Dendritic cell treated with granulocyte-macrophage colony-stimulating factor and Interleukin-4, amounts not matched to agents 40 ng/mL and 50 ng/mL, for 4 days (primary cell): ENCODE measurements at regions not wholly inside any gene's neighbourhood (a gene's known extent, or its start where the extent isn't known, plus 50 kb on each side); places are given as distances from the start of the nearest gene placed in this dataset.

Experiments
- H3K27ac Mint-ChIP-seq: one replicate; pipeline ENCODE4 v1.8.0; 2022; ENCODE audit warnings: mild to moderate bottlenecking, mixed read lengths
- H3K27me3 Mint-ChIP-seq: one replicate; pipeline ENCODE4 v1.8.0; 2022; ENCODE audit warnings: mild to moderate bottlenecking, mixed read lengths
- H3K36me3 Mint-ChIP-seq: one replicate; pipeline ENCODE4 v1.8.0; 2022; ENCODE audit warnings: low read depth, mixed read lengths
- H3K4me1 Mint-ChIP-seq: one replicate; pipeline ENCODE4 v1.8.0; 2022; ENCODE audit warnings: low read depth, mixed read lengths
- H3K4me3 Mint-ChIP-seq: one replicate; pipeline ENCODE4 v1.8.0; 2022; ENCODE audit warnings: mild to moderate bottlenecking, moderate library complexity, mixed read lengths
- H3K9me3 Mint-ChIP-seq: one replicate; pipeline ENCODE4 v1.8.0; 2022; ENCODE audit warnings: mixed read lengths
- intact Hi-C: fragments of 100-400 bp; cut with micrococcal nuclease; formaldehyde crosslinking; loops from one replicate; pipeline ENCODE4 v1.15.0; 2022

DNA sequence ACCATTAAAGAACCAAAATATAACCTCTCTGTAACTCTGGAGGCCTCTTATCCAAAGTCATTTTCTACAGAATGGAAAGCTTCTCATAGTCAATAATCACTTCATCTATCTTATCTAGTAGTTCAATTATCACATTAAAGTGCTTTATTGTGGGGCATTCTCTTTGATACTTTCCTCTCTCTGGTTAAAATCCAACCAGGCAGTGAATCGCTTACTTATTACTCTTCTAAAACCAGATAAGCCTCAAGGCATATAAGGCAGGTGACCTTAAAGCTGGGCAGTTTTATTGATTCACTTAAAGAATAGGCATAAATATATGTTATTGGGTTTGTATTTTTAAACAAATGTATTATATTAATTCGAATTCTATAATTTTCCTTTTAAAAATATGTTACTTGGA lies 2162.1 kb upstream of the TENM3 start:
- Mint-ChIP-seq H3K4me3 (no peak overlapping the region), H3K4me1 (no peaks in the 10 kb centered on the region), H3K27ac (no peak overlapping the region), H3K27me3 (no peaks in the 10 kb centered on the region), H3K9me3 (no peaks in the 10 kb centered on the region), H3K36me3 (no peaks in the 10 kb centered on the region)
- intact Hi-C loops, result no loop called here

DNA sequence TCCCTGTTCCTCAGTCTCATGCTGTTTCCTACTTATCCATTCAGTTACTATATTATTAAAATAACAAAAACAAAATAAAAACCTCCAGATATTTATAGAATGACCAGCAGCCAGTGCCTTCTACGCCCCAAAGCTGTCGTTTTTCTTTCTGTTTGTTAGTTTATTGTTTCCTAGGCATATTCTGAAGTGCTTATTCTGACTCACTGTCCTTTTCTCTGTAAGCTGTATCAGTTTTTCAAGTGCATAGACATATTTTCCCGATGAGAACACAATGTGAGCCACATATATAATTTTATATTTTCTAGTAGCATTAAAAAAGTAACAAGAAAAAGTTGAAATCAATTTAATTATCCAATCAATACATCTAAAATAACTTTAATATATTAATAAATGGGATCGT lies 2158.6 kb upstream of the TENM3 start:
- H3K9me3 Mint-ChIP-seq, result no peaks in the 10 kb centered on the region
- no peak overlapping the region for H3K27ac Mint-ChIP-seq
- no peaks in the 10 kb centered on the region for H3K4me1 Mint-ChIP-seq
- intact Hi-C loops, result no loop called here
- no peak overlapping the region for H3K4me3 Mint-ChIP-seq
- H3K36me3 Mint-ChIP-seq, result no peaks in the 10 kb centered on the region
- H3K27me3 Mint-ChIP-seq, result no peaks in the 10 kb centered on the region

DNA sequence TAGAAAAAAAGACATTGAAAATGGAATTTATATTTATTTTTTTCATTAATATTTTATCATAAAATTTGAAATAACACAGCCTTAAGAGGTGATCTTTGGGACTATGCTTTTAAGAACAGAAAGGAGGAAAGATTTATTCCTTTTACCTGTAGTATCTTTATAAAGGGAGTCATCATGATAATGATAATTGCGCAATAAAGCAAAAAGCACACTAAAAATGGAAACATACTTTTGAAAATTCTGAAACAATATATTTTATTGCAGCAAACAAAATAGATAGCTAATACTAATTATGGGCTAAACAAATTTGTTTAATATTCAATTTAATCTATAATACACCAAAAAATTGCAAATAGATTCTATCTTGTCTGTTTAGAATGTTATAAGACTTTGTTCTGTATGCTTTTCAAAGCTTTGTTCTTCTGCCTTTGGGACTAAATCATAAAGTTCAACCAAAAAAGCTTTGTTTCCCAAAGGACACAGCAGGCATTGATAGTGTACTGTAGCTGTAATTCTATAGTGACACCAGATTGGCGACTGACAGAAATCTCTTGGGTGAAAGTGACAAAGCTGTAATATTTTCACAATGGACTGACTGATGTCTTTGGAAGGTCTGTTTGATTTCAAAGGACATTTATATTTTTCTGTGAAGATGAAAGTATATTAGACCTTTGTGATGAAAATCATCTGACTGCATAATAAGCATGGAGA lies 2156.6 kb upstream of the TENM3 start:
- Mint-ChIP-seq H3K27me3 (no peaks in the 10 kb centered on the region), H3K4me1 (no peaks in the 10 kb centered on the region)

DNA sequence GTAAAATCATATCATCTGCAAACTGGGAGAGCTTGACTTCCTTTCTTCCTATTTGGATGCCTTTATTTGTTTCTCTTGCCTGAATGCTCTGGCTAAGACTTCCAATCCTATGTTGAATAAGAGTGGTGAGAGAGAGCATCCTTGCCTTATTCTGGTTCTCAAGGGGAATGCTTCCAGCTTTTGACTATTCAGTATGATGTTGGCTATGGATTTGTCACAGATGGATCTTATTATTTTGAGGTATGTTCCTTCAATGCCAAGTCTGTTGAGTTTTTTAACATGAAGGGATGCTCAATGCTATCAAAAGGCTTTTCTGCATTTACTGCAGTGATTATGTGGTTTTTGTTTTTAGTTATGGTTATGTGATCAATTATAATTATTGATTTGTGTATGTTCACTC lies 2144.6 kb upstream of the TENM3 start:
- Mint-ChIP-seq H3K4me1 (peaks cover 15% of the 10 kb centered on the region), H3K9me3 (no peaks in the 10 kb centered on the region), H3K27me3 (no peaks in the 10 kb centered on the region), H3K4me3 (no peak overlapping the region), H3K27ac (no peak overlapping the region), H3K36me3 (no peaks in the 10 kb centered on the region)
- intact Hi-C loops, result no loop called here

More for the DNA sequence above, 2156.6 kb upstream of the TENM3 start:
- H3K4me3 Mint-ChIP-seq, result no peak overlapping the region
- no peaks in the 10 kb centered on the region for H3K36me3 Mint-ChIP-seq
- H3K27ac Mint-ChIP-seq, result no peak overlapping the region
- no peaks in the 10 kb centered on the region for H3K9me3 Mint-ChIP-seq
- intact Hi-C loops, result no loop called here

- Mint-ChIP-seq H3K36me3 (no peaks in the 10 kb centered on the region), H3K9me3 (no peaks in the 10 kb centered on the region), H3K27ac (peak overlapping the region; percentile 79), H3K4me1 (peaks cover 15% of the 10 kb centered on the region), H3K27me3 (no peaks in the 10 kb centered on the region), H3K4me3 (peak overlapping the region; percentile 67)
- intact Hi-C loops, result no loop called here
Observed at GRCh38 chr4:180099957-180100356, 2143.2 kb upstream of the TENM3 start.

DNA sequence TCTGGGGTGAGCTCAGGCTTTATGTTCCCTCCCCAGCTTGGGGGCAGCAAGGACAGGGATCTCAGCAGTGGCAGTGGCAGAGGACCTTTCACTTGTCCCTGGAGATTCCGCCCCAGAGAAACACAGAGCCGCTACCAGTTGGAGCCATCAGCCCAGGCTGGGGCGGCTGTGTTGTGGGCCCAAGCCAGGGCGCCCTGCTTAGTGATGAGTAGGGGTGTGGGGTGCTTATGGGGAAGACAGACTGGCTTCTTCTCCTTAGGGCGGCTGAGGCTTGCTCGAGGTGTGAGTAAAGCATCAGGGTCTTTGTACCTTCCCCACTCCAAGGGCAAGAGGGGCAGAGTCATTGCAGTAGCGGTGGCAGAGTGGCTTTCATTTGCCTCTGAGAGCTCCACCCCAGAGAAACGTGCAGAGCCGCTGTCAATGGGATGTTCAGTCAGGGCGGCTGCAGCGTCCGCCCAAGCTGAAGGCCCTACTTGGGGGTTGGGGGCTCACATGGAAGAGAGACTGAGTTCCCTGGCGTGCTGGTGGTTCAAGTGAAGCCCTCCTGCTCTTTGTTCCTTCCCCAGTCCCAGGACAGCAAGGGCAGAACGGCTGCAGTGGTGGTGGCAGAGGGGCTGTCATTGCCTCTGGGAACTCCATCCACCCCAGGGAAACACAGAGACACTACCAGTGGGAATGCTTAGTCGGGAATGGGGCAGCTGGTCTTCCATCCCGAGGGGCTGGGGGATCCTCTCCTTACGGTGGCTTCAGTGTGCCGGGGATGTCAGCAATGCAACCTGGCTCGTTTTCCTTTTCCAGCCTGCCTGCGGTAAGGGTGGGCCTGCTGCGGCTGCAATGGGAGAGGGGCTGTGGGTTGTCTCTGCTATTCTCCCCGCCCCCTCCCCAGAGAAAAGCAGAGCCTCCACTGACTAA lies 2142.5 kb upstream of the TENM3 start:
- no peaks in the 10 kb centered on the region for H3K27me3 Mint-ChIP-seq
- H3K36me3 Mint-ChIP-seq, result no peaks in the 10 kb centered on the region
- no peaks in the 10 kb centered on the region for H3K9me3 Mint-ChIP-seq
- H3K4me3 Mint-ChIP-seq, result no peak overlapping the region
- peaks cover 15% of the 10 kb centered on the region for H3K4me1 Mint-ChIP-seq
- intact Hi-C loops, result no loop called here
- H3K27ac Mint-ChIP-seq, result peak overlapping the region; percentile 79

- Mint-ChIP-seq H3K9me3 (no peaks in the 10 kb centered on the region), H3K4me3 (no peak overlapping the region), H3K4me1 (peaks cover 15% of the 10 kb centered on the region), H3K27ac (no peak overlapping the region), H3K36me3 (no peaks in the 10 kb centered on the region), H3K27me3 (no peaks in the 10 kb centered on the region)
- intact Hi-C loops, result no loop called here
Observed at GRCh38 chr4:180101348-180102083, 2141.7 kb upstream of the TENM3 start.

- intact Hi-C loops, result no loop called here
- no peaks in the 10 kb centered on the region for H3K9me3 Mint-ChIP-seq
- H3K4me3 Mint-ChIP-seq, result no peak overlapping the region
- H3K4me1 Mint-ChIP-seq, result peaks cover 15% of the 10 kb centered on the region
- H3K36me3 Mint-ChIP-seq, result no peaks in the 10 kb centered on the region
- no peak overlapping the region for H3K27ac Mint-ChIP-seq
- H3K27me3 Mint-ChIP-seq, result no peaks in the 10 kb centered on the region
Observed at GRCh38 chr4:180103794-180104193, 2139.4 kb upstream of the TENM3 start.

DNA sequence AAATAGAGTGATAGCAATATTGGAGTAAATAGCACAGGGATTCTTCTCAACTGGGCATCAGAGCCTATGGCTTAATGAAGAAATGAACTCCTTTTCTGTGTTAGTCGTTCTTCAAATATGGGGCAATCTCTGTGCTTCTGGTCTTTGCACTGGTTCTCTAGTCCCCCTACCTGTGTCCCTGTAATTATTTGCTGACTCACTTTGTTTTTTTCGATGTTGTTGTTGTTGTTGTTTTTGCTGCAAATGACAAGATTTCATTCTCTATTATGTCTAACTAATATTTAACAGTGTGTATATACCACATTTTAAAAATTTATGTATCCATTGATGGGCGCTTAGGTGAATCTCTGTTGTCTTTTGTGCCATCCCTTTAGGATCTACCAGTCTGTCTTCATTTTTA lies 2137.8 kb upstream of the TENM3 start:
- H3K4me3 Mint-ChIP-seq, result no peak overlapping the region
- peaks cover 2% of the 10 kb centered on the region for H3K4me1 Mint-ChIP-seq
- no peaks in the 10 kb centered on the region for H3K36me3 Mint-ChIP-seq
- H3K27ac Mint-ChIP-seq, result no peak overlapping the region
- no peaks in the 10 kb centered on the region for H3K27me3 Mint-ChIP-seq
- H3K9me3 Mint-ChIP-seq, result no peaks in the 10 kb centered on the region
- intact Hi-C loops, result no loop called here

GRCh38 chr4:180106122-180106521 lies 2137.1 kb upstream of the TENM3 start:
- no peak overlapping the region for H3K27ac Mint-ChIP-seq
- no peak overlapping the region for H3K4me3 Mint-ChIP-seq
- intact Hi-C loops, result no loop called here
- H3K4me1 Mint-ChIP-seq, result no peaks in the 10 kb centered on the region
- H3K27me3 Mint-ChIP-seq, result no peaks in the 10 kb centered on the region
- no peaks in the 10 kb centered on the region for H3K36me3 Mint-ChIP-seq
- no peaks in the 10 kb centered on the region for H3K9me3 Mint-ChIP-seq

DNA sequence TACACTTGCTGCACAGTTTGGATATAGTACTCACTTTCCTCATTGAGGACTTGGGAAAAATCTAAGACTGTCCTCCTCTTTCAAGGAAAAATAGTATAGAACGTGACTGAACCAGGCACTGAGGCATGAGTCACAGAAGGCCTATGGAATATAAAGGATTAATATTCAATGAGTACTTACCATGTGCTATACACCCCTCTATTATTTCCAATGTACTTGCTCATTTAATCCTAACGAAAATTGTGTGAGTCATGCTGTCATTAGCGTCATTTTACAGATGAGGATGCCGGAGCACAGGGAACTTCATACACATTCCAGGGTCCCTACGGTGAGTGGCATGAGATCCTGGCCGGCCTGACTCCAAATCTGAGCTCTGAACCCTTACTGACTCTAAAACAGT lies 2136.2 kb upstream of the TENM3 start:
- Mint-ChIP-seq H3K27me3 (no peaks in the 10 kb centered on the region), H3K27ac (no peak overlapping the region), H3K4me1 (no peaks in the 10 kb centered on the region), H3K4me3 (no peak overlapping the region), H3K36me3 (no peaks in the 10 kb centered on the region), H3K9me3 (no peaks in the 10 kb centered on the region)
- intact Hi-C loops, result no loop called here

DNA sequence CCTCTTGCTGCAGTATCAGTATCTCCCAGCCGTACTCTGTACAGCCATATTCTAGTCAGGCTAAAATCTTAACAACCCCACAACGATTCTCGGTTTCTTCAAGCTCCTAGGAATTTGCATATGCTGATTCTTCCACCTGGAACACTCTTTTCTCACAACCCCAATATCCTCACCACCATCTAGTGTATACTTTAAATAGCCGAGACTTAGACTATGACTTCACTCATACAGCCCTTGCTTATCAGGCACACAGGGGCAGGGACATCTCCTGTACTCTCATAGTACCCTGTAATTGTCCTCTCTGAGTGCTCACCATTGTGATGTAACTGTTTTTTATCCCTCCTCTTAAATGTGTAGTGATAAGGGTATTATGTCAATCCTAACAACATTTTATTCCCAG lies 2126.4 kb upstream of the TENM3 start:
- Mint-ChIP-seq H3K36me3 (no peaks in the 10 kb centered on the region), H3K4me1 (no peaks in the 10 kb centered on the region), H3K4me3 (no peak overlapping the region), H3K27me3 (no peaks in the 10 kb centered on the region), H3K27ac (no peak overlapping the region), H3K9me3 (no peaks in the 10 kb centered on the region)
- intact Hi-C loops, result no loop called here

DNA sequence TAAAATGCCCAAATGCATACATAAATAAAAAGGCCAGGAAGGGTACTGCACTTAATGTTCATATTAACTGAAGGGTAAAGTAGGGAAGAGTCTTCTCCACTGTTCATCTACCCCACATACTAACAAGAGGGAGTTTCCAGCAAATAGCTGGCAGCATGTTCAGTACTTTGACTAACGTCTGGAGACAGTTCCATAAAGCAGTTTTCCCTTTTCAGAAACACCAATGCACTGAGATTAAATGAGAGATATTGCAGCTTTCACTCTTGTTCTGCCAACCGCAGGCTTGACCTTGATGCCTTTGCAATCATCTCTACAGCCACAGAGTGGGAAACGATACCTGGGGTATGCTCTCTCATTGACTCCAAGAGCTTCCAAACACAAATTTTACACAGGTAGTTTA lies 2123.1 kb upstream of the TENM3 start:
- Mint-ChIP-seq H3K4me1 (no peaks in the 10 kb centered on the region), H3K27ac (no peak overlapping the region), H3K36me3 (no peaks in the 10 kb centered on the region), H3K9me3 (no peaks in the 10 kb centered on the region), H3K4me3 (no peak overlapping the region), H3K27me3 (no peaks in the 10 kb centered on the region)
- intact Hi-C loops, result no loop called here
